Sigmoid colon (tissue), 4 donors: ENCODE measurements at regions not wholly inside any gene's neighbourhood (a gene's known extent, or its start where the extent isn't known, plus 50 kb on each side); places are given as distances from the start of the nearest gene placed in this dataset.

Source experiments
- CTCF ChIP-seq, 4 experiments: fragments of 450-650 bp in 3 of 4; fragments of 200-600 bp in 1 of 4; IDR thresholded peaks; one replicate each; pipeline ENCODE4 v1.5.1; 2016 to 2019; ENCODE audit warnings: antibody characterized with exemption in 4 of 4, mild to moderate bottlenecking in 3 of 4, moderate library complexity in 2 of 4
- POLR2A ChIP-seq, 2 donors: fragments of 450-650 bp; IDR thresholded peaks; one replicate each; pipeline ENCODE4 v1.6.1; 2016; ENCODE audit warnings: antibody characterized with exemption in 2 of 2, mild to moderate bottlenecking in 2 of 2, moderate library complexity in 2 of 2
- POLR2AphosphoS5 ChIP-seq, 4 donors: sonication (generic); formaldehyde crosslinking; IDR thresholded peaks; one replicate each; pipeline ENCODE4 v1.6.1; 2017; ENCODE audit warnings: antibody characterized with exemption in 4 of 4

GRCh38 chr2:215787025-215787424 lies 226.3 kb downstream of the MREG start:
- TF ChIP-seq POLR2A (IDR thresholded peaks at IDR 0.05) (no peak), CTCF (IDR thresholded peaks at IDR 0.05) (no peak), POLR2AphosphoS5 (IDR thresholded peaks at IDR 0.05) (no peak)
